Activated T-helper 2 cell treated with anti-CD3 and anti-CD28 coated beads, Interferon-gamma antibody, Interleukin-2, Interleukin-4, amounts not matched to agents 10 μg/mL and 5 μg/mL and 100 μg/mL, durations not matched to agents 14 hours and 24 hours and 36 hours (primary cell): ENCODE measurements at regions not wholly inside any gene's neighbourhood (a gene's known extent, or its start where the extent isn't known, plus 50 kb on each side); places are given as distances from the start of the nearest gene placed in this dataset.
"Not testable (repeated sequence)": the region's sequence is repeated elsewhere in the genome, so short reads cannot be mapped to it uniquely, and the experiment has no call there.

Experiments used
- DNase-seq: peaks from one replicate; pipeline ENCODE4 v3.0.0; 2021; ENCODE audit warnings: low spot score
- H3K27ac Mint-ChIP-seq: one replicate; pipeline ENCODE4 v1.8.0; 2021; ENCODE audit warnings: mixed read lengths
- H3K27me3 Mint-ChIP-seq: one replicate; pipeline ENCODE4 v1.8.0; 2021; ENCODE audit warnings: low read depth, mixed read lengths
- H3K36me3 Mint-ChIP-seq: one replicate; pipeline ENCODE4 v1.8.0; 2021; ENCODE audit warnings: low read depth, mixed read lengths
- H3K4me1 Mint-ChIP-seq: one replicate; pipeline ENCODE4 v1.8.0; 2021; ENCODE audit warnings: low read depth, mixed read lengths
- H3K4me3 Mint-ChIP-seq: one replicate; pipeline ENCODE4 v1.8.0; 2021; ENCODE audit warnings: low read depth, mild to moderate bottlenecking, moderate library complexity, mixed read lengths
- H3K9me3 Mint-ChIP-seq: one replicate; pipeline ENCODE4 v1.8.0; 2021; ENCODE audit warnings: mixed read lengths
- intact Hi-C: fragments of 100-400 bp; cut with micrococcal nuclease; formaldehyde crosslinking; loops from one replicate; pipeline ENCODE4 v1.15.1; 2023

- intact Hi-C loops: loop anchor here (10.0 kb wide), 1 partner anchor 68 kb away; no protein-coding TSS in a partner anchor
- no peak overlapping the region for H3K4me3 Mint-ChIP-seq
- no peaks in the 10 kb centered on the region for H3K4me1 Mint-ChIP-seq
These were observed 141.8 kb downstream of the SIM1 start for GRCh38 chr6:100322886-100323285.

GRCh38 chr6:100320686-100321085 is 144.0 kb downstream of the SIM1 start:
- H3K4me1 Mint-ChIP-seq: no peaks in the 10 kb centered on the region
- peaks cover 4% of the 10 kb centered on the region for H3K9me3 Mint-ChIP-seq
- peaks cover 6% of the 10 kb centered on the region for H3K27me3 Mint-ChIP-seq
- no peaks in the 10 kb centered on the region for H3K36me3 Mint-ChIP-seq
- DNase-seq: no peak
- H3K4me3 Mint-ChIP-seq: no peak overlapping the region
- no peak overlapping the region for H3K27ac Mint-ChIP-seq
- intact Hi-C loops: loop anchor here (10.0 kb wide), 1 partner anchor 66 kb away; no protein-coding TSS in a partner anchor

More at GRCh38 chr6:100322886-100323285, 141.8 kb downstream of the SIM1 start:
- H3K27me3 Mint-ChIP-seq: peaks cover 6% of the 10 kb centered on the region
- no peak for DNase-seq
- no peaks in the 10 kb centered on the region for H3K36me3 Mint-ChIP-seq
- H3K27ac Mint-ChIP-seq: no peak overlapping the region
- H3K9me3 Mint-ChIP-seq: peaks cover 4% of the 10 kb centered on the region

- intact Hi-C loops: no loop called here
- no peaks in the 10 kb centered on the region for H3K4me1 Mint-ChIP-seq
- H3K27ac Mint-ChIP-seq: no peak overlapping the region
- H3K36me3 Mint-ChIP-seq: no peaks in the 10 kb centered on the region
- H3K4me3 Mint-ChIP-seq: no peak overlapping the region
- no peak for DNase-seq
- H3K27me3 Mint-ChIP-seq: peaks cover 6% of the 10 kb centered on the region
- peaks cover 4% of the 10 kb centered on the region for H3K9me3 Mint-ChIP-seq
These were observed 147.7 kb downstream of the SIM1 start for GRCh38 chr6:100317031-100317430.

- no peaks in the 10 kb centered on the region for H3K9me3 Mint-ChIP-seq
- intact Hi-C loops: no loop called here
- H3K4me3 Mint-ChIP-seq: no peak overlapping the region
- DNase-seq: no peak
- no peaks in the 10 kb centered on the region for H3K36me3 Mint-ChIP-seq
- H3K27me3 Mint-ChIP-seq: peaks cover 3% of the 10 kb centered on the region
- H3K4me1 Mint-ChIP-seq: no peaks in the 10 kb centered on the region
- H3K27ac Mint-ChIP-seq: no peak overlapping the region
These were observed 150.5 kb downstream of the SIM1 start for GRCh38 chr6:100314186-100314585.

GRCh38 chr6:100311707-100312251 is 152.9 kb downstream of the SIM1 start:
- Mint-ChIP-seq H3K27me3 (peaks cover 3% of the 10 kb centered on the region), H3K4me1 (no peaks in the 10 kb centered on the region), H3K27ac (no peak overlapping the region), H3K36me3 (no peaks in the 10 kb centered on the region), H3K4me3 (no peak overlapping the region), H3K9me3 (no peaks in the 10 kb centered on the region)
- intact Hi-C loops: no loop called here
- DNase-seq: no peak

GRCh38 chr6:100309174-100309573 is 155.5 kb downstream of the SIM1 start:
- DNase-seq: no peak
- no peaks in the 10 kb centered on the region for H3K36me3 Mint-ChIP-seq
- H3K9me3 Mint-ChIP-seq: no peaks in the 10 kb centered on the region
- H3K27ac Mint-ChIP-seq: no peak overlapping the region
- intact Hi-C loops: no loop called here
- H3K27me3 Mint-ChIP-seq: peaks cover 9% of the 10 kb centered on the region
- H3K4me3 Mint-ChIP-seq: no peak overlapping the region
- no peaks in the 10 kb centered on the region for H3K4me1 Mint-ChIP-seq

GRCh38 chr6:100307561-100307960 is 157.2 kb downstream of the SIM1 start:
- peaks cover 16% of the 10 kb centered on the region for H3K27me3 Mint-ChIP-seq
- H3K9me3 Mint-ChIP-seq: no peaks in the 10 kb centered on the region
- H3K36me3 Mint-ChIP-seq: no peaks in the 10 kb centered on the region
- no peak overlapping the region for H3K4me3 Mint-ChIP-seq
- intact Hi-C loops: no loop called here
- H3K4me1 Mint-ChIP-seq: no peaks in the 10 kb centered on the region
- DNase-seq: no peak
- H3K27ac Mint-ChIP-seq: no peak overlapping the region

GRCh38 chr6:100305209-100305869 is 159.4 kb downstream of the SIM1 start:
- DNase-seq: no peak
- Mint-ChIP-seq H3K4me3 (no peak overlapping the region), H3K27me3 (peaks cover 16% of the 10 kb centered on the region), H3K27ac (no peak overlapping the region), H3K36me3 (no peaks in the 10 kb centered on the region), H3K4me1 (no peaks in the 10 kb centered on the region), H3K9me3 (no peaks in the 10 kb centered on the region)
- intact Hi-C loops: no loop called here

GRCh38 chr6:100304575-100304974 is 160.1 kb downstream of the SIM1 start:
- intact Hi-C loops: no loop called here
- no peaks in the 10 kb centered on the region for H3K4me1 Mint-ChIP-seq
- H3K27me3 Mint-ChIP-seq: peaks cover 13% of the 10 kb centered on the region
- H3K27ac Mint-ChIP-seq: no peak overlapping the region
- H3K9me3 Mint-ChIP-seq: no peaks in the 10 kb centered on the region
- H3K4me3 Mint-ChIP-seq: no peak overlapping the region
- DNase-seq: no peak
- no peaks in the 10 kb centered on the region for H3K36me3 Mint-ChIP-seq

- intact Hi-C loops: no loop called here
- H3K4me1 Mint-ChIP-seq: peaks cover 6% of the 10 kb centered on the region
- no peak for DNase-seq
- H3K36me3 Mint-ChIP-seq: no peaks in the 10 kb centered on the region
- H3K27me3 Mint-ChIP-seq: peaks cover 13% of the 10 kb centered on the region
- H3K27ac Mint-ChIP-seq: no peak overlapping the region
- no peak overlapping the region for H3K4me3 Mint-ChIP-seq
- no peaks in the 10 kb centered on the region for H3K9me3 Mint-ChIP-seq
These were observed 163.0 kb downstream of the SIM1 start for GRCh38 chr6:100301731-100302130.

- no peaks in the 10 kb centered on the region for H3K9me3 Mint-ChIP-seq
- H3K4me3 Mint-ChIP-seq: no peak overlapping the region
- H3K27ac Mint-ChIP-seq: no peak overlapping the region
- peaks cover 10% of the 10 kb centered on the region for H3K27me3 Mint-ChIP-seq
- no peaks in the 10 kb centered on the region for H3K36me3 Mint-ChIP-seq
- no peak for DNase-seq
- intact Hi-C loops: no loop called here
- H3K4me1 Mint-ChIP-seq: peaks cover 7% of the 10 kb centered on the region
These were observed 164.4 kb downstream of the SIM1 start for GRCh38 chr6:100300221-100300736.

GRCh38 chr6:100296810-100297544 is 167.7 kb downstream of the SIM1 start:
- Mint-ChIP-seq H3K4me1 (peaks cover 7% of the 10 kb centered on the region), H3K27ac (no peak overlapping the region), H3K36me3 (no peaks in the 10 kb centered on the region), H3K4me3 (no peak overlapping the region), H3K27me3 (peaks cover 12% of the 10 kb centered on the region), H3K9me3 (no peaks in the 10 kb centered on the region)
- intact Hi-C loops: no loop called here
- DNase-seq: no peak

GRCh38 chr6:100295172-100295571 is 169.5 kb downstream of the SIM1 start:
- H3K36me3 Mint-ChIP-seq, DNase-seq, H3K4me3 Mint-ChIP-seq, H3K27ac Mint-ChIP-seq, intact Hi-C loops, H3K4me1 Mint-ChIP-seq, H3K9me3 Mint-ChIP-seq: not testable (repeated sequence)
- peaks cover 12% of the 10 kb centered on the region for H3K27me3 Mint-ChIP-seq
